Neural progenitor cell (in vitro differentiated cells): ENCODE measurements at regions not wholly inside any gene's neighbourhood (a gene's known extent, or its start where the extent isn't known, plus 50 kb on each side); places are given as distances from the start of the nearest gene placed in this dataset.
A peak's percentile ranks its signal among the peaks of the same experiment; 100 is the strongest.

Source experiments
- DNase-seq: peaks from one replicate; pipeline ENCODE4 v3.0.0-alpha.2; 2016; ENCODE audit warnings: low spot score
- H2AFZ ChIP-seq: fragments of 200-600 bp; sonication (generic); replicated peaks from 2 replicates; pipeline ENCODE4 v1.6.1; 2016; ENCODE audit warnings: antibody characterized with exemption
- H3F3A ChIP-seq: fragments of 200-600 bp; sonication (generic); 2 replicates; pipeline ENCODE4 v1.6.1; 2016; ENCODE audit warnings: antibody characterized with exemption, low read depth
- H3K27ac ChIP-seq: fragments of 200-600 bp; sonication (generic); 2 replicates; pipeline ENCODE4 v1.5.1; 2016; ENCODE audit warnings: mild to moderate bottlenecking
- H3K27me3 ChIP-seq: fragments of 200-600 bp; sonication (generic); 2 replicates; pipeline ENCODE4 v1.6.1; 2016; ENCODE audit warnings: mild to moderate bottlenecking, moderate library complexity
- H3K36me3 ChIP-seq: fragments of 200-600 bp; sonication (generic); 2 replicates; pipeline ENCODE4 v1.5.1; 2016
- H3K4me1 ChIP-seq: fragments of 200-600 bp; sonication (generic); 2 replicates; pipeline ENCODE4 v1.6.1; 2016; ENCODE audit warnings: mixed run types
- H3K4me2 ChIP-seq: fragments of 200-600 bp; sonication (generic); 2 replicates; pipeline ENCODE4 v1.6.1; 2016
- H3K4me3 ChIP-seq: fragments of 200-600 bp; sonication (generic); 2 replicates; pipeline ENCODE4 v1.5.1; 2016
- H3K79me2 ChIP-seq: fragments of 200-600 bp; sonication (generic); 2 replicates; pipeline ENCODE4 v1.6.1; 2016; ENCODE audit warnings: low read depth
- H3K9ac ChIP-seq: fragments of 200-600 bp; sonication (generic); 2 replicates; pipeline ENCODE4 v1.6.1; 2016
- H3K9me3 ChIP-seq: fragments of 200-600 bp; sonication (generic); 2 replicates; pipeline ENCODE4 v1.5.1; 2016; ENCODE audit warnings: low read depth
- H4K20me1 ChIP-seq: fragments of 200-600 bp; sonication (generic); 2 replicates; pipeline ENCODE4 v1.6.1; 2016; ENCODE audit warnings: low read depth
- H3K27ac Mint-ChIP-seq: 3 replicates; pipeline ENCODE4 v1.8.0; 2021; ENCODE audit warnings: mixed read lengths
- H3K27me3 Mint-ChIP-seq: 2 replicates; pipeline ENCODE4 v1.8.0; 2022; ENCODE audit warnings: low read depth, mild to moderate bottlenecking, inconsistent platforms, moderate library complexity, mixed read lengths; ENCODE audit not compliant: insufficient read depth
- H3K36me3 Mint-ChIP-seq: 3 replicates; pipeline ENCODE4 v1.8.0; 2021; ENCODE audit warnings: mixed read lengths
- H3K4me1 Mint-ChIP-seq: 3 replicates; pipeline ENCODE4 v1.8.0; 2021; ENCODE audit warnings: mixed read lengths
- H3K4me3 Mint-ChIP-seq: 3 replicates; pipeline ENCODE4 v1.8.0; 2021; ENCODE audit warnings: mild to moderate bottlenecking, moderate library complexity, mixed read lengths
- H3K9me3 Mint-ChIP-seq: 3 replicates; pipeline ENCODE4 v1.8.0; 2020; ENCODE audit warnings: mixed read lengths
- EZH2 ChIP-seq: fragments of 200-600 bp; sonication (generic); IDR thresholded peaks from 2 replicates; pipeline ENCODE4 v1.6.1; 2017; ENCODE audit warnings: antibody characterized with exemption, mild to moderate bottlenecking, moderate library complexity
- EZH2phosphoT487 ChIP-seq: fragments of 200-600 bp; sonication (generic); IDR thresholded peaks from 2 replicates; pipeline ENCODE4 v1.6.1; 2017; ENCODE audit warnings: antibody characterized with exemption
- TF ChIP-seq, protein P1 (sequence below): fragments of 200-600 bp; sonication (generic); IDR thresholded peaks from 2 replicates; pipeline ENCODE4 v1.5.1; 2017; ENCODE audit warnings: antibody characterized with exemption, mild to moderate bottlenecking

DNA sequence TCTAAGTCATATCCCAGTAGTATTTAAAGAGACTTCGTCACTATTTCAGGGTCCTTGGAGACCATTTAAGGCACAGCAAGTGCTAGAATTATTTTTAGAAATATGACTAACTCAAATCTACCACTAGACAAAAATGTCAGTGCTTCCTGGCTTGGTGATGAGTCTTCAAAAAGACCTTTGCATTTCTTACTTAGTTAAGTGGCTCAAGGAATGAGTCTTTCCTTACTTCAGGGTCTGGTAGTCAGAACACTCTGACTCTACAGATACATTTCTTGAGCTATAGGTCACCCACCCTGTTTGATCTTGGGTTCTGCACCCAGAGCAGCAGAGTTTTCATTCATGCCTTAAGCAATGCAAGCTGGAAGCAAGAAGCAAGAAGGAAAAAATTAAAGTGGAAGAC, 191.0 kb upstream of the HTR2A start:
- H3K27me3 ChIP-seq: no peaks in the 10 kb centered on the region
- H2AFZ ChIP-seq: no peak overlapping the region
- no peaks in the 10 kb centered on the region for H3K36me3 Mint-ChIP-seq
- H3K9ac ChIP-seq: no peak overlapping the region
- H3K4me1 ChIP-seq: peaks cover 6% of the 10 kb centered on the region
- no peaks in the 10 kb centered on the region for H3K4me1 Mint-ChIP-seq
- no peaks in the 10 kb centered on the region for H4K20me1 ChIP-seq
- no peaks in the 10 kb centered on the region for H3K27me3 Mint-ChIP-seq
- no peak overlapping the region for H3K4me3 Mint-ChIP-seq
- TF ChIP-seq EZH2: no peak
- TF ChIP-seq, protein P1, sequence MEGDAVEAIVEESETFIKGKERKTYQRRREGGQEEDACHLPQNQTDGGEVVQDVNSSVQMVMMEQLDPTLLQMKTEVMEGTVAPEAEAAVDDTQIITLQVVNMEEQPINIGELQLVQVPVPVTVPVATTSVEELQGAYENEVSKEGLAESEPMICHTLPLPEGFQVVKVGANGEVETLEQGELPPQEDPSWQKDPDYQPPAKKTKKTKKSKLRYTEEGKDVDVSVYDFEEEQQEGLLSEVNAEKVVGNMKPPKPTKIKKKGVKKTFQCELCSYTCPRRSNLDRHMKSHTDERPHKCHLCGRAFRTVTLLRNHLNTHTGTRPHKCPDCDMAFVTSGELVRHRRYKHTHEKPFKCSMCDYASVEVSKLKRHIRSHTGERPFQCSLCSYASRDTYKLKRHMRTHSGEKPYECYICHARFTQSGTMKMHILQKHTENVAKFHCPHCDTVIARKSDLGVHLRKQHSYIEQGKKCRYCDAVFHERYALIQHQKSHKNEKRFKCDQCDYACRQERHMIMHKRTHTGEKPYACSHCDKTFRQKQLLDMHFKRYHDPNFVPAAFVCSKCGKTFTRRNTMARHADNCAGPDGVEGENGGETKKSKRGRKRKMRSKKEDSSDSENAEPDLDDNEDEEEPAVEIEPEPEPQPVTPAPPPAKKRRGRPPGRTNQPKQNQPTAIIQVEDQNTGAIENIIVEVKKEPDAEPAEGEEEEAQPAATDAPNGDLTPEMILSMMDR: no peak
- TF ChIP-seq EZH2phosphoT487: no peak
- no peak overlapping the region for H3K4me3 ChIP-seq
- no peaks in the 10 kb centered on the region for H3K9me3 ChIP-seq
- H3K27ac ChIP-seq: no peak overlapping the region
- no peaks in the 10 kb centered on the region for H3K36me3 ChIP-seq
- no peaks in the 10 kb centered on the region for H3K79me2 ChIP-seq
- H3F3A ChIP-seq: no peaks in the 10 kb centered on the region
- no peak for DNase-seq
- H3K27ac Mint-ChIP-seq: no peak overlapping the region
- no peak overlapping the region for H3K4me2 ChIP-seq
- no peaks in the 10 kb centered on the region for H3K9me3 Mint-ChIP-seq

DNA sequence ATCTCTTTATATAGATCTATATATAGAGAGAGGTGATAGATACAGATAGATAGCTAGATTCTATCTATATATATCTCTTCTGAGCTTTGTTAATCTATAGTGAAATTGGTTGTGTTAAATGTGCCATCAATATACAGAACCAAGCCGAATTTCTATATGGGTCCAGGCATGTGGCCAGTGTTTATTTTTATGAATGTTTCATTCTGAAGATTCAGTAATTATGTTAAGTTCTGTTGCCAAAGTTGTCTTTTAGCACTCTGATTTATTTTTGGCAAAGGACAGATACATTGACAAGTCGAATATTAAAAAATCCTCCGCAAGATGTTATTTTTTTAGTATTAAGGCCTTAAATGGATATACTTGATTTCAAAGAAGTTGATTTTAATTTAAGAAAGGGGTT, 190.4 kb upstream of the HTR2A start:
- Mint-ChIP-seq H3K4me3 (no peak overlapping the region), H3K36me3 (no peaks in the 10 kb centered on the region), H3K4me1 (no peaks in the 10 kb centered on the region), H3K9me3 (no peaks in the 10 kb centered on the region), H3K27ac (no peak overlapping the region), H3K27me3 (no peaks in the 10 kb centered on the region)
- H3K27ac ChIP-seq: no peak overlapping the region
- no peaks in the 10 kb centered on the region for H3K9me3 ChIP-seq
- no peaks in the 10 kb centered on the region for H3F3A ChIP-seq
- no peaks in the 10 kb centered on the region for H3K27me3 ChIP-seq
- H3K4me2 ChIP-seq: no peak overlapping the region
- no peaks in the 10 kb centered on the region for H4K20me1 ChIP-seq
- TF ChIP-seq EZH2phosphoT487: no peak
- TF ChIP-seq EZH2: no peak
- TF ChIP-seq, protein P1: no peak
- no peak overlapping the region for H3K9ac ChIP-seq
- no peak for DNase-seq
- peaks cover 6% of the 10 kb centered on the region for H3K4me1 ChIP-seq
- no peaks in the 10 kb centered on the region for H3K79me2 ChIP-seq
- no peak overlapping the region for H3K4me3 ChIP-seq
- H2AFZ ChIP-seq: no peak overlapping the region
- no peaks in the 10 kb centered on the region for H3K36me3 ChIP-seq

DNA sequence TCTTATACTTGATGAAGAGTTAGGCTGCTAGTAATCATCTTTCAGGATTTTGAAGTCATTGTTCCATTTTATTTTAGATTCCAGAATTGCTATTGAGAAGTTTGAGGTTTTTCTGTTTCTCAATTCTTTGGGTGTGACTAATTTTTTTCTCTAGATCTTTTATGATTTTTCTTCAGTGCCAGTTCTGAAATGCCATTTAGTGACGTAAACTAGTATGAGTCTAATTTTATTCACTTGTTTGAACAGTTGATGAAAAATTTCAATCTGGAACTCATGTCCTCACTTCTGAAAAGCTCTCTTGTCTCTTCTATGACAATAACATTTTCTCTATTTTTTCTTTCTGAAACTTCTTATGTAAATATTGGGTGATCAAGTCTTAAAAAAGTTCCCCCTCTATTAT, 188.5 kb upstream of the HTR2A start:
- Mint-ChIP-seq H3K27ac (no peak overlapping the region), H3K4me1 (no peaks in the 10 kb centered on the region), H3K4me3 (no peak overlapping the region), H3K27me3 (no peaks in the 10 kb centered on the region), H3K9me3 (no peaks in the 10 kb centered on the region), H3K36me3 (no peaks in the 10 kb centered on the region)
- Histone ChIP-seq H3K27ac (no peak overlapping the region), H4K20me1 (no peaks in the 10 kb centered on the region), H2AFZ (no peak overlapping the region), H3K79me2 (no peaks in the 10 kb centered on the region), H3K27me3 (no peaks in the 10 kb centered on the region), H3F3A (no peaks in the 10 kb centered on the region), H3K9me3 (no peaks in the 10 kb centered on the region), H3K9ac (no peak overlapping the region), H3K4me3 (no peak overlapping the region), H3K4me2 (no peak overlapping the region), H3K36me3 (no peaks in the 10 kb centered on the region), H3K4me1 (peaks cover 6% of the 10 kb centered on the region)
- TF ChIP-seq EZH2phosphoT487: no peak
- no peak for TF ChIP-seq EZH2
- TF ChIP-seq, protein P1: no peak
- no peak for DNase-seq

DNA sequence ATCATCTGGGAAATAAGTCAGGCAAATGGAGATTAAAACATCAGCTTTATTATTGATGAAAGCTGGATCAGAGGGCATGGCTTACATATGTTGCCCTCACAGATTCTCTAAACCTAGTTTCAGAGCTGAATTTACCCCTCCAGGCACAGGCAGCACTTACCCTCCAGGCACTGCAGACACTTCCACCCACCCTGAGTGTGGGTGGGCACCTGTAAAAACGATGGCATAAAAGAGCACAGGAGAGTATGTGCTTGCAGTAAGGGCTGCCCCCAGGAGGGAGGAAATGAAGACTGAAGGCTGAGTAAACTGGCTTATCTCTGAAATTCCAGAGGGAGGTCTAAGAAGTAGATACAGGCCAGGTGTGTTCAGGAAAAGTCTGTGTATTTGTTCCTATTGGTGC, 185.0 kb upstream of the HTR2A start:
- peaks cover 6% of the 10 kb centered on the region for H3K4me1 ChIP-seq
- no peaks in the 10 kb centered on the region for H3K9me3 Mint-ChIP-seq
- no peak overlapping the region for H3K4me3 ChIP-seq
- no peak overlapping the region for H3K9ac ChIP-seq
- peak overlapping the region; percentile 4 for H3K27ac Mint-ChIP-seq
- TF ChIP-seq EZH2 (no peak), EZH2phosphoT487 (no peak)
- TF ChIP-seq, protein P1: no peak
- no peak overlapping the region for H3K4me3 Mint-ChIP-seq
- no peaks in the 10 kb centered on the region for H4K20me1 ChIP-seq
- no peaks in the 10 kb centered on the region for H3K79me2 ChIP-seq
- H3K36me3 Mint-ChIP-seq: no peaks in the 10 kb centered on the region
- DNase-seq: no peak
- no peak overlapping the region for H2AFZ ChIP-seq
- H3K4me1 Mint-ChIP-seq: no peaks in the 10 kb centered on the region
- H3K27ac ChIP-seq: no peak overlapping the region
- no peaks in the 10 kb centered on the region for H3K36me3 ChIP-seq
- H3K9me3 ChIP-seq: no peaks in the 10 kb centered on the region
- no peaks in the 10 kb centered on the region for H3K27me3 Mint-ChIP-seq
- no peaks in the 10 kb centered on the region for H3K27me3 ChIP-seq
- no peak overlapping the region for H3K4me2 ChIP-seq
- no peaks in the 10 kb centered on the region for H3F3A ChIP-seq
